ENCODE measurements at regions not wholly inside any gene's neighbourhood (a gene's known extent, or its start where the extent isn't known, plus 50 kb on each side); places are given as distances from the start of the nearest gene placed in this dataset.
A peak's percentile ranks its signal among the peaks of the same experiment; 100 is the strongest.
"Not testable (repeated sequence)": the region's sequence is repeated elsewhere in the genome, so short reads cannot be mapped to it uniquely, and the experiment has no call there.

GRCh38 chr5:18712936-18713485 is 1078.8 kb downstream of the TAF11L14 start:
- no peaks in the 10 kb centered on the region for H3K79me2 ChIP-seq (ENCODE audit: control insufficient read depth, insufficient read depth, low read length, unreplicated experiment)
- no peaks in the 10 kb centered on the region for H3K36me3 ChIP-seq (ENCODE audit: insufficient read depth, low read length)
- no peak overlapping the region for H2AFZ ChIP-seq (ENCODE audit: low read length, unreplicated experiment)
- no peak overlapping the region for H3K4me3 ChIP-seq (ENCODE audit: low read depth, low read length)
- H3K27me3 ChIP-seq (ENCODE audit: insufficient read depth, low read length): no peaks in the 10 kb centered on the region; the same call in 1 of the 2 replicates
- H3K27ac ChIP-seq (ENCODE audit: low read depth, low read length): no peak overlapping the region
- H3K4me1 ChIP-seq (ENCODE audit: control insufficient read depth, insufficient read depth, low read length, unreplicated experiment): no peaks in the 10 kb centered on the region

- no peak overlapping the region for H3K27ac ChIP-seq (ENCODE audit: low read depth, low read length)
- no peaks in the 10 kb centered on the region for H3K4me1 ChIP-seq (ENCODE audit: control insufficient read depth, insufficient read depth, low read length, unreplicated experiment)
- no peaks in the 10 kb centered on the region for H3K36me3 ChIP-seq (ENCODE audit: insufficient read depth, low read length)
- no peak overlapping the region for H2AFZ ChIP-seq (ENCODE audit: low read length, unreplicated experiment)
- H3K27me3 ChIP-seq (ENCODE audit: insufficient read depth, low read length): no peaks in the 10 kb centered on the region
- no peak overlapping the region for H3K4me3 ChIP-seq (ENCODE audit: low read depth, low read length)
- H3K79me2 ChIP-seq (ENCODE audit: control insufficient read depth, insufficient read depth, low read length, unreplicated experiment): no peaks in the 10 kb centered on the region
These were observed 1085.7 kb downstream of the TAF11L14 start for GRCh38 chr5:18720002-18720401.

GRCh38 chr5:18732556-18733479 is 1098.6 kb downstream of the TAF11L14 start:
- Histone ChIP-seq H3K36me3 (ENCODE audit: insufficient read depth, low read length) (no peaks in the 10 kb centered on the region), H3K4me1 (ENCODE audit: control insufficient read depth, insufficient read depth, low read length, unreplicated experiment) (no peaks in the 10 kb centered on the region), H3K27me3 (ENCODE audit: insufficient read depth, low read length) (no peaks in the 10 kb centered on the region), H3K27ac (ENCODE audit: low read depth, low read length) (no peak overlapping the region), H3K4me3 (ENCODE audit: low read depth, low read length) (no peak overlapping the region), H2AFZ (ENCODE audit: low read length, unreplicated experiment) (peak overlapping the region; percentile 45), H3K79me2 (ENCODE audit: control insufficient read depth, insufficient read depth, low read length, unreplicated experiment) (no peaks in the 10 kb centered on the region)

GRCh38 chr5:18736051-18736398 is 1101.8 kb downstream of the TAF11L14 start:
- no peaks in the 10 kb centered on the region for H3K4me1 ChIP-seq (ENCODE audit: control insufficient read depth, insufficient read depth, low read length, unreplicated experiment)
- H3K27me3 ChIP-seq (ENCODE audit: insufficient read depth, low read length): no peaks in the 10 kb centered on the region
- H3K79me2 ChIP-seq (ENCODE audit: control insufficient read depth, insufficient read depth, low read length, unreplicated experiment): no peaks in the 10 kb centered on the region
- no peak overlapping the region for H3K4me3 ChIP-seq (ENCODE audit: low read depth, low read length)
- no peak overlapping the region for H2AFZ ChIP-seq (ENCODE audit: low read length, unreplicated experiment)
- no peak overlapping the region for H3K27ac ChIP-seq (ENCODE audit: low read depth, low read length)
- H3K36me3 ChIP-seq (ENCODE audit: insufficient read depth, low read length): no peaks in the 10 kb centered on the region

- H3K27me3 ChIP-seq (ENCODE audit: insufficient read depth, low read length); H3K36me3 ChIP-seq (ENCODE audit: insufficient read depth, low read length); H2AFZ ChIP-seq (ENCODE audit: low read length, unreplicated experiment); H3K79me2 ChIP-seq (ENCODE audit: control insufficient read depth, insufficient read depth, low read length, unreplicated experiment); H3K27ac ChIP-seq (ENCODE audit: low read depth, low read length); H3K4me3 ChIP-seq (ENCODE audit: low read depth, low read length); H3K4me1 ChIP-seq (ENCODE audit: control insufficient read depth, insufficient read depth, low read length, unreplicated experiment): not testable (repeated sequence)
These were observed 1102.5 kb downstream of the TAF11L14 start for GRCh38 chr5:18736736-18737135.

- H3K4me3 ChIP-seq (ENCODE audit: low read depth, low read length): no peak overlapping the region
- H3K79me2 ChIP-seq (ENCODE audit: control insufficient read depth, insufficient read depth, low read length, unreplicated experiment): no peaks in the 10 kb centered on the region
- H3K4me1 ChIP-seq (ENCODE audit: control insufficient read depth, insufficient read depth, low read length, unreplicated experiment): no peaks in the 10 kb centered on the region
- no peaks in the 10 kb centered on the region for H3K36me3 ChIP-seq (ENCODE audit: insufficient read depth, low read length)
- H3K27me3 ChIP-seq (ENCODE audit: insufficient read depth, low read length): no peaks in the 10 kb centered on the region
- no peak overlapping the region for H2AFZ ChIP-seq (ENCODE audit: low read length, unreplicated experiment)
- H3K27ac ChIP-seq (ENCODE audit: low read depth, low read length): no peak overlapping the region
These were observed 1106.0 kb downstream of the TAF11L14 start for GRCh38 chr5:18740301-18740700.

GRCh38 chr5:18742830-18743229 is 1108.6 kb downstream of the TAF11L14 start:
- Histone ChIP-seq H3K79me2 (ENCODE audit: control insufficient read depth, insufficient read depth, low read length, unreplicated experiment) (no peaks in the 10 kb centered on the region), H3K4me1 (ENCODE audit: control insufficient read depth, insufficient read depth, low read length, unreplicated experiment) (no peaks in the 10 kb centered on the region), H3K4me3 (ENCODE audit: low read depth, low read length) (no peak overlapping the region), H3K27ac (ENCODE audit: low read depth, low read length) (no peak overlapping the region), H3K36me3 (ENCODE audit: insufficient read depth, low read length) (no peaks in the 10 kb centered on the region; the same call in 1 of the 2 replicates), H3K27me3 (ENCODE audit: insufficient read depth, low read length) (no peaks in the 10 kb centered on the region), H2AFZ (ENCODE audit: low read length, unreplicated experiment) (no peak overlapping the region)

GRCh38 chr5:18744441-18744840 is 1110.2 kb downstream of the TAF11L14 start:
- Histone ChIP-seq H3K79me2 (ENCODE audit: control insufficient read depth, insufficient read depth, low read length, unreplicated experiment) (no peaks in the 10 kb centered on the region), H3K4me3 (ENCODE audit: low read depth, low read length) (peak overlapping the region; percentile 77; the same call in 1 of the 2 replicates), H2AFZ (ENCODE audit: low read length, unreplicated experiment) (no peak overlapping the region), H3K27me3 (ENCODE audit: insufficient read depth, low read length) (no peaks in the 10 kb centered on the region), H3K36me3 (ENCODE audit: insufficient read depth, low read length) (no peaks in the 10 kb centered on the region; the same call in 1 of the 2 replicates), H3K4me1 (ENCODE audit: control insufficient read depth, insufficient read depth, low read length, unreplicated experiment) (no peaks in the 10 kb centered on the region), H3K27ac (ENCODE audit: low read depth, low read length) (no peak overlapping the region)

- Histone ChIP-seq H3K36me3 (ENCODE audit: insufficient read depth, low read length) (no peaks in the 10 kb centered on the region; the same call in 1 of the 2 replicates), H3K27ac (ENCODE audit: low read depth, low read length) (0 out of 2 replicates have a peak overlapping the region, but pooled peaks have one; percentile 3), H2AFZ (ENCODE audit: low read length, unreplicated experiment) (peak overlapping the region; percentile 48)
These were observed 1111.1 kb downstream of the TAF11L14 start for GRCh38 chr5:18745042-18745987.

GRCh38 chr5:18745988-18746615 is 1111.8 kb downstream of the TAF11L14 start:
- peak overlapping the region; percentile 77 for H3K4me3 ChIP-seq (ENCODE audit: low read depth, low read length)

More at GRCh38 chr5:18745042-18745987, 1111.1 kb downstream of the TAF11L14 start:
- peak overlapping the region; percentile 77 for H3K4me3 ChIP-seq (ENCODE audit: low read depth, low read length)
- no peaks in the 10 kb centered on the region for H3K79me2 ChIP-seq (ENCODE audit: control insufficient read depth, insufficient read depth, low read length, unreplicated experiment)
- H3K4me1 ChIP-seq (ENCODE audit: control insufficient read depth, insufficient read depth, low read length, unreplicated experiment): no peaks in the 10 kb centered on the region
- H3K27me3 ChIP-seq (ENCODE audit: insufficient read depth, low read length): no peaks in the 10 kb centered on the region

More at GRCh38 chr5:18745988-18746615, 1111.8 kb downstream of the TAF11L14 start:
- no peaks in the 10 kb centered on the region; the same call in 1 of the 2 replicates for H3K36me3 ChIP-seq (ENCODE audit: insufficient read depth, low read length)
- no peaks in the 10 kb centered on the region for H3K4me1 ChIP-seq (ENCODE audit: control insufficient read depth, insufficient read depth, low read length, unreplicated experiment)
- no peaks in the 10 kb centered on the region for H3K27me3 ChIP-seq (ENCODE audit: insufficient read depth, low read length)
- H2AFZ ChIP-seq (ENCODE audit: low read length, unreplicated experiment): peak overlapping the region; percentile 48
- H3K79me2 ChIP-seq (ENCODE audit: control insufficient read depth, insufficient read depth, low read length, unreplicated experiment): no peaks in the 10 kb centered on the region
- H3K27ac ChIP-seq (ENCODE audit: low read depth, low read length): 0 out of 2 replicates have a peak overlapping the region, but pooled peaks have one; percentile 3
